ENCODE measurements at regions not wholly inside any gene's neighbourhood (a gene's known extent, or its start where the extent isn't known, plus 50 kb on each side); places are given as distances from the start of the nearest gene placed in this dataset.
"Not testable (repeated sequence)": the region's sequence is repeated elsewhere in the genome, so short reads cannot be mapped to it uniquely, and the experiment has no call there.

GRCh38 chr6:14417377-14417776 is 299.8 kb downstream of the CD83 start (continued):
- no peak for TF ChIP-seq CTCF (IDR thresholded peaks at IDR 0.05 in 2 of 3, conservative IDR thresholded peaks at IDR 0.05 in 1 of 3; ENCODE audit: control insufficient read depth in 2 of 3, extremely low read depth in 1 of 3, insufficient read depth in 1 of 3, low read depth in 3 of 3, low read length in 3 of 3)
- no peak for TF ChIP-seq ASH2L (IDR thresholded peaks at IDR 0.05; ENCODE audit: borderline replicate concordance, low read depth)
- no peak for TF ChIP-seq FOXK2 (IDR thresholded peaks at IDR 0.05)

GRCh38 chr6:14419224-14419623 is 301.7 kb downstream of the CD83 start:
- DNase-seq (ENCODE audit: low read depth, low spot score); H3K36me3 ChIP-seq (ENCODE audit: control insufficient read depth in 2 of 2, insufficient read depth in 2 of 2, low read length in 1 of 2); H3K27ac ChIP-seq (ENCODE audit: control insufficient read depth, insufficient read depth); in situ Hi-C loops (cut with MboI); POLR2A ChIA-PET; H3K9ac ChIP-seq (ENCODE audit: control insufficient read depth, insufficient read depth, low read length); H3K4me2 ChIP-seq (ENCODE audit: control insufficient read depth, insufficient read depth); RAD21 ChIA-PET (ENCODE audit: unreplicated experiment); H3K9me3 ChIP-seq (replicated peaks; ENCODE audit: control insufficient read depth, insufficient read depth, low read length); FAIRE-seq; H3K4me3 ChIP-seq; BruUV-seq (replicated peaks); H3K27me3 ChIP-seq (replicated peaks in 1 of 2; ENCODE audit: control insufficient read depth in 2 of 2, insufficient read depth in 2 of 2, low read length in 1 of 2); intact Hi-C loops (cut with micrococcal nuclease; ENCODE audit: unreplicated experiment); H3K4me1 ChIP-seq (ENCODE audit: control insufficient read depth, insufficient read depth, low read length); H4K20me1 ChIP-seq (ENCODE audit: control insufficient read depth, insufficient read depth); ATAC-seq; H2AFZ ChIP-seq (ENCODE audit: control insufficient read depth, low read depth, low read length); H3K79me2 ChIP-seq (ENCODE audit: control insufficient read depth, insufficient read depth, low read length): not testable (repeated sequence)
- WGBS (ENCODE audit: insufficient coverage, insufficient replicate concordance, low lambda C conversion rate, missing lambda C conversion rate) = 85% methylated on average over 7 of the region's 7 CpGs
- ChIA-PET CTCF (interaction anchor here (1.2 kb wide), 1 partner anchor 276 kb away, joined by 3 read pairs; no protein-coding TSS in a partner anchor), SMC1A (ENCODE audit: uncharacterized antibody, unreplicated experiment) (interaction anchor here (1.7 kb wide), 1 partner anchor 9 kb away, joined by 5 read pairs; no protein-coding TSS in a partner anchor)

GRCh38 chr6:14422061-14422460 is 304.5 kb downstream of the CD83 start:
- FAIRE-seq = no peak
- no peak overlapping the region for H3K4me2 ChIP-seq (ENCODE audit: control insufficient read depth, insufficient read depth)
- H3K27me3 ChIP-seq (replicated peaks in 1 of 2; ENCODE audit: control insufficient read depth in 2 of 2, insufficient read depth in 2 of 2, low read length in 1 of 2) = no peaks in the 10 kb centered on the region; a peak in 1 of 4 replicates
- H3K79me2 ChIP-seq (ENCODE audit: control insufficient read depth, insufficient read depth, low read length) = no peaks in the 10 kb centered on the region
- H2AFZ ChIP-seq (ENCODE audit: control insufficient read depth, low read depth, low read length) = no peak overlapping the region
- intact Hi-C loops (cut with micrococcal nuclease; ENCODE audit: unreplicated experiment) = no loop called here
- H3K4me3 ChIP-seq = no peak overlapping the region
- H3K9me3 ChIP-seq (replicated peaks; ENCODE audit: control insufficient read depth, insufficient read depth, low read length) = no peaks in the 10 kb centered on the region
- H3K27ac ChIP-seq (ENCODE audit: control insufficient read depth, insufficient read depth) = no peak overlapping the region
- RAD21 ChIA-PET (ENCODE audit: unreplicated experiment) = no interaction called here
- no peak overlapping the region for H3K9ac ChIP-seq (ENCODE audit: control insufficient read depth, insufficient read depth, low read length)
- POLR2A ChIA-PET = no interaction called here
- CTCF ChIA-PET = no interaction called here
- H3K4me1 ChIP-seq (ENCODE audit: control insufficient read depth, insufficient read depth, low read length) = no peaks in the 10 kb centered on the region
- no peaks in the 10 kb centered on the region for H3K36me3 ChIP-seq (ENCODE audit: control insufficient read depth in 2 of 2, insufficient read depth in 2 of 2, low read length in 1 of 2)
- BruUV-seq (replicated peaks) = no TSS peak
- in situ Hi-C loops (cut with MboI) = no loop called here
- H4K20me1 ChIP-seq (ENCODE audit: control insufficient read depth, insufficient read depth) = no peaks in the 10 kb centered on the region
- SMC1A ChIA-PET (ENCODE audit: uncharacterized antibody, unreplicated experiment) = no interaction called here
- DNase-seq (ENCODE audit: low read depth, low spot score) = no peak
- no peak for ATAC-seq
- 47% methylated on average over 6 of the region's 6 CpGs for WGBS (ENCODE audit: insufficient coverage, insufficient replicate concordance, low lambda C conversion rate, missing lambda C conversion rate)
- TF ChIP-seq ZBED1 (IDR thresholded peaks at IDR 0.05; ENCODE audit: borderline replicate concordance) (no peak), SUPT20H (IDR thresholded peaks at IDR 0.05; ENCODE audit: borderline replicate concordance, control insufficient read depth, low read depth, low read length) (no peak), REST (IDR thresholded peaks at IDR 0.05; ENCODE audit: low read depth, low read length) (no peak), RBBP5 (conservative IDR thresholded peaks at IDR 0.05) (no peak), ZNF384 (IDR thresholded peaks at IDR 0.05; ENCODE audit: borderline replicate concordance, low read depth, low read length) (no peak), KDM1A (IDR thresholded peaks at IDR 0.05; ENCODE audit: borderline replicate concordance) (no peak), MEF2A (IDR thresholded peaks at IDR 0.05; ENCODE audit: insufficient read depth, low read depth, low read length) (no peak)

Data from GM12878 (cell line).